ENCODE measurements at regions not wholly inside any gene's neighbourhood (a gene's known extent, or its start where the extent isn't known, plus 50 kb on each side); places are given as distances from the start of the nearest gene placed in this dataset.

DNA sequence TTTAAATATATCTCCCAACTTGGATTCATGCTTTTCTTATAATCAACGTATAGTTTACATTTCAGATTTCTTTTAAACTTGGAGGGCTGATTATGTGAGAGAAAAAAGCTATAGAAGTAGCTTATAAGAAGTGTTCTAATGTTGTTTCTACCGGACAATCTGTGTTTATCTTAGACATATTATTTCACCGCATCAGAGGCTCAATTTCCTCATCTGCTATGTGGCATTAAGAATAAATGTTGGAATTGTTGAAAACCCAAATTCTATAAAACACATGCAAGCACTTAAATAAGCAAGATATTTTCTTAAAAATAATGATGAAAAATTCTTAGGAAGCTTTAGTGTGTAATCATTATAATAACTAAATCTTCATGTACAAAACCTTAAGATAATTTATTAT lies 407.9 kb downstream of the HRH4 start:
- H3K27ac Mint-ChIP-seq = no peak overlapping the region
- POLR2A ChIA-PET = no interaction called here
- CTCF ChIA-PET = no interaction called here
- ATAC-seq (no peak), DNase-seq (ENCODE audit: low spot score) (no peak)
- no peaks in the 10 kb centered on the region for H3K9me3 Mint-ChIP-seq
- H3K4me1 Mint-ChIP-seq = no peaks in the 10 kb centered on the region; the same call in 1 of the 2 replicates
- no peak for TF ChIP-seq ZNF138 (CRISPR knock-in tag; conservative IDR thresholded peaks at IDR 0.05)
- TF ChIP-seq, protein P1, sequence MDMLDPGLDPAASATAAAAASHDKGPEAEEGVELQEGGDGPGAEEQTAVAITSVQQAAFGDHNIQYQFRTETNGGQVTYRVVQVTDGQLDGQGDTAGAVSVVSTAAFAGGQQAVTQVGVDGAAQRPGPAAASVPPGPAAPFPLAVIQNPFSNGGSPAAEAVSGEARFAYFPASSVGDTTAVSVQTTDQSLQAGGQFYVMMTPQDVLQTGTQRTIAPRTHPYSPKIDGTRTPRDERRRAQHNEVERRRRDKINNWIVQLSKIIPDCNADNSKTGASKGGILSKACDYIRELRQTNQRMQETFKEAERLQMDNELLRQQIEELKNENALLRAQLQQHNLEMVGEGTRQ (CRISPR knock-in tag; IDR thresholded peaks at IDR 0.05) = no peak
- H3K36me3 Mint-ChIP-seq = no peaks in the 10 kb centered on the region
- H3K4me3 Mint-ChIP-seq = no peak overlapping the region
- no peaks in the 10 kb centered on the region; the same call in 1 of the 2 replicates for H3K27me3 Mint-ChIP-seq (ENCODE audit: low read depth)

GRCh38 chr18:24868760-24869237 lies 408.4 kb downstream of the HRH4 start:
- Mint-ChIP-seq H3K27ac (no peak overlapping the region), H3K4me3 (no peak overlapping the region), H3K27me3 (ENCODE audit: low read depth) (no peaks in the 10 kb centered on the region; the same call in 1 of the 2 replicates), H3K4me1 (no peaks in the 10 kb centered on the region; the same call in 1 of the 2 replicates), H3K36me3 (no peaks in the 10 kb centered on the region), H3K9me3 (no peaks in the 10 kb centered on the region)
- TF ChIP-seq ZNF671 (CRISPR knock-in tag; IDR thresholded peaks at IDR 0.05) (no peak), ZMAT4 (CRISPR knock-in tag; IDR thresholded peaks at IDR 0.05) (no peak), NFYB (CRISPR knock-in tag; conservative IDR thresholded peaks at IDR 0.05; ENCODE audit: low read depth) (no peak), JAZF1 (CRISPR knock-in tag; IDR thresholded peaks at IDR 0.05) (no peak), FOXK1 (CRISPR knock-in tag; IDR thresholded peaks at IDR 0.05) (no peak), TP53 (CRISPR knock-in tag; IDR thresholded peaks at IDR 0.05) (no peak), ZNF512 (CRISPR knock-in tag; IDR thresholded peaks at IDR 0.05; ENCODE audit: borderline replicate concordance) (no peak), PREB (CRISPR knock-in tag; IDR thresholded peaks at IDR 0.05; ENCODE audit: borderline replicate concordance) (no peak), ZNF263 (CRISPR knock-in tag; IDR thresholded peaks at IDR 0.05; ENCODE audit: low read depth) (no peak), MAX (CRISPR knock-in tag; IDR thresholded peaks at IDR 0.05) (no peak), GRHL2 (CRISPR knock-in tag; IDR thresholded peaks at IDR 0.05; ENCODE audit: insufficient replicate concordance, severe bottlenecking) (no peak), NR1H2 (CRISPR knock-in tag; IDR thresholded peaks at IDR 0.05) (no peak), TEAD4 (CRISPR knock-in tag; IDR thresholded peaks at IDR 0.05) (no peak), ZNF281 (CRISPR knock-in tag; IDR thresholded peaks at IDR 0.05) (no peak), E2F5 (CRISPR knock-in tag; IDR thresholded peaks at IDR 0.05) (no peak), HMGXB4 (CRISPR knock-in tag; IDR thresholded peaks at IDR 0.05) (no peak), HMGA2 (CRISPR knock-in tag; IDR thresholded peaks at IDR 0.05) (no peak)
- TF ChIP-seq, protein P2, sequence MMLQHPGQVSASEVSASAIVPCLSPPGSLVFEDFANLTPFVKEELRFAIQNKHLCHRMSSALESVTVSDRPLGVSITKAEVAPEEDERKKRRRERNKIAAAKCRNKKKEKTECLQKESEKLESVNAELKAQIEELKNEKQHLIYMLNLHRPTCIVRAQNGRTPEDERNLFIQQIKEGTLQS (CRISPR knock-in tag; conservative IDR thresholded peaks at IDR 0.05) = no peak
- TF ChIP-seq, protein P3, sequence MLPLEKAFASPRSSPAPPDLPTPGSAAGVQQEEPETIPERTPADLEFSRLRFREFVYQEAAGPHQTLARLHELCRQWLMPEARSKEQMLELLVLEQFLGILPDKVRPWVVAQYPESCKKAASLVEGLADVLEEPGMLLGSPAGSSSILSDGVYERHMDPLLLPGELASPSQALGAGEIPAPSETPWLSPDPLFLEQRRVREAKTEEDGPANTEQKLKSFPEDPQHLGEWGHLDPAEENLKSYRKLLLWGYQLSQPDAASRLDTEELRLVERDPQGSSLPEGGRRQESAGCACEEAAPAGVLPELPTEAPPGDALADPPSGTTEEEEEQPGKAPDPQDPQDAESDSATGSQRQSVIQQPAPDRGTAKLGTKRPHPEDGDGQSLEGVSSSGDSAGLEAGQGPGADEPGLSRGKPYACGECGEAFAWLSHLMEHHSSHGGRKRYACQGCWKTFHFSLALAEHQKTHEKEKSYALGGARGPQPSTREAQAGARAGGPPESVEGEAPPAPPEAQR (CRISPR knock-in tag; IDR thresholded peaks at IDR 0.05) = no peak
- no peak for DNase-seq (ENCODE audit: low spot score)
- ChIA-PET POLR2A (no interaction called here), CTCF (no interaction called here)
- no peak for ATAC-seq

Measured in WTC11 (cell line).